Stimulated activated CD4-positive, alpha-beta T cell treated with anti-CD3 and anti-CD28 coated beads, TNF-alpha, amount 100 ng/mL, for 4 hours (primary cell): ENCODE measurements at regions not wholly inside any gene's neighbourhood (a gene's known extent, or its start where the extent isn't known, plus 50 kb on each side); places are given as distances from the start of the nearest gene placed in this dataset.
A peak's percentile ranks its signal among the peaks of the same experiment; 100 is the strongest.

Source experiments
- DNase-seq, 3 experiments: peaks; one replicate each; pipeline ENCODE4 v3.0.0-alpha.2; 2020; ENCODE audit warnings: low read depth in 3 of 3

GRCh38 chr1:101317590-101317989 lies 80.8 kb downstream of the S1PR1 start:
- no peak for DNase-seq

- no peak for DNase-seq
These were observed 86.7 kb downstream of the S1PR1 start for GRCh38 chr1:101323535-101323934.

DNA sequence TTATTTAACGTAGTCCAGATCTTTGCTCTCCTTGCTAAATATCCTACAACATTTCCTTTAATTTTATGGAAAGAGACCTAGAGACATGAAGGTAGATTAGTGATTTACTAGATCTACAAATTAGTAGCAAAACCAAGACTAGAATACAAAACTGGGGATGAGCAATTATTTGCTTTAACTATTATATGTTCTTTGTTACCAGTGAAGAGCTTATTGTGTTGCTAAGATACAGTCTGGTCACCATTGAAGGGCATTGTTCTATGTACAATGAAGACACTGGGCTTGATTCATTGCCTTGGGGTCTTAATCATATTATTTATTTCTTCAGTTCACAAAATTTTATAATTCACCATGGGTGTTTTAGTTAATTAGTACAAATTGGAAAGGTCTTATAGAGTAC lies 88.3 kb downstream of the S1PR1 start:
- DNase-seq: no peak

- no peak for DNase-seq
These were observed 93.8 kb downstream of the S1PR1 start for GRCh38 chr1:101330427-101331130.

GRCh38 chr1:101331794-101332193 lies 95.0 kb downstream of the S1PR1 start:
- no peak for DNase-seq

GRCh38 chr1:101332633-101333032 lies 95.8 kb downstream of the S1PR1 start:
- DNase-seq: no peak

- no peak for DNase-seq
These were observed 96.4 kb downstream of the S1PR1 start for GRCh38 chr1:101333186-101333585.

- DNase-seq: no peak
These were observed 101.1 kb downstream of the S1PR1 start for GRCh38 chr1:101337968-101338367.

DNA sequence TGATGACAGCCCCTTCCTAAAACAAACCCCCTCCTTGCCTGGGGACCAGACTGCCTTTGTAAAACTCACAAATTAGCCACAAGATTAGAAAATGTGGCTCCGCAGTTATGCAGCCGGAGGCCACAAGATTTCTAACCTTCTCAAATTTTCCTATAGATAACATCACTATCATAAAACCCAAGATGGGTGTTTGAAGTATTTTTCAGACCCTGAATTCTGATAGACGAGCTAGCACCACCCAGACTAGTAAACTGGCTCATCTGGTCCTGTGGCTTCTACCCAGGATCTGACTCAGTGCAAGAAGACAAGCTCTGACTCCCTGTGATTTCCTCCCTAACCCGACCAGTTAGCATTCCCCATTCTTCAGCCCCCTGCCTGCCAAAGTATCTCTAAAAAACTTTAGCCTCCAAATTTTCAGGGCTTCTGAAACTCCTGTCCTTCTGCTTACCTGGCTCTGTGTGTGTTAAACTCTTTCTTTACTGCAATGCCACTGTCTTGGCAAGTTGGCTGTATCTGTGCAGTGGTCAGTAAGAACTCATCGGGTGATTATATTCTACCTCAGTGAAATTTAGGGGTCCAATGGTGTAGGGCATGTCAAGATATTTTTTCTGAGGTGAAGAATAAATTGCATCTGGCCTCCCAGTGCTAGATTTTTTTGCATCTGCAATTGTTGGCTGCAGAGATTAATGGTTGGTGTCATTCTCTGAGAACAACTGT lies 102.1 kb downstream of the S1PR1 start:
- no peak for DNase-seq

GRCh38 chr1:101344745-101345144 lies 107.9 kb downstream of the S1PR1 start:
- DNase-seq: no peak

DNA sequence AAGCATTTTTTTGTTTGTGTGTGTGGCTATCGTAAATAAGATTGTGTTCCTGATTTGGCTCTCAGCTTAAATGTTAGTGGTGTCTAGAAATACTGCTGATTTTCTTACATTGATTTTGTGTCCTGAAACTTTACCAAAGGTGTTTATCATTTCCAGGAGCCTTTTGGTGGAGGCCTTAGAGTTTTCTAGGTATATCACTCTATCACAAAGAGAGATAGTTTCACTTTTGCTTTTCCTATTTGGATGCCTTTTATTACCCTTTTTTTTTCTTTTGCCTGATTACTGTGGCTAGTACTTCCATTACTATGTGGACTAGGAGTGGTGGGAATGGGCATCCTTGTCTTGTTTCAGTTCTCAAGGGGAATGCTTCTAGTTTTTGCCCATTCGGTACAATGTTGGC lies 109.6 kb downstream of the S1PR1 start:
- DNase-seq: no peak

- DNase-seq: no peak
These were observed 119.2 kb downstream of the S1PR1 start for GRCh38 chr1:101356013-101356412.

GRCh38 chr1:101356604-101357443 lies 120.0 kb downstream of the S1PR1 start:
- no peak for DNase-seq

GRCh38 chr1:101357444-101357986 lies 120.7 kb downstream of the S1PR1 start:
- peak; percentile 8 to 60 (median 27) for DNase-seq

- DNase-seq: no peak
These were observed 123.7 kb downstream of the S1PR1 start for GRCh38 chr1:101360506-101360905.

DNA sequence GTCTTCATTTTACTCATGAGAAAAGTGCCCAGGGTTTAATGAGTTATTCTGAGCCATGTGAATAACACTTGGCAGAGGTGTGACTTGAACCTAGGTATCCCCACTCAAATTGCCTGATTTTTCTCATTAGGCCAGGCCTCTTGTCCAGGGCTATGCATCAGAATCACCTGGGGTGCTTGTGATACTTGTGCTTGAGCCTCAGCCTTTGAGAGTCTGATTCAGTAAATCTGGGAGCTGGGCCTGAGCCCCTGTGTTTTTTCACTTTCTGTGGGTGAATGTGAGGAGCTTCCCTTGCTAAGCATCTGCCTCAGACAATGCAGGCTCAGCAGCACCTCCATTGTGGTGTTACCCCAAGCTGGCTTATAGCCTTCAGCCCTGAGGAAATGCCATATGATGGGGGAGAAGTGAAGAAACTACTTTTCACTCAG lies 127.1 kb downstream of the S1PR1 start:
- no peak for DNase-seq

DNA sequence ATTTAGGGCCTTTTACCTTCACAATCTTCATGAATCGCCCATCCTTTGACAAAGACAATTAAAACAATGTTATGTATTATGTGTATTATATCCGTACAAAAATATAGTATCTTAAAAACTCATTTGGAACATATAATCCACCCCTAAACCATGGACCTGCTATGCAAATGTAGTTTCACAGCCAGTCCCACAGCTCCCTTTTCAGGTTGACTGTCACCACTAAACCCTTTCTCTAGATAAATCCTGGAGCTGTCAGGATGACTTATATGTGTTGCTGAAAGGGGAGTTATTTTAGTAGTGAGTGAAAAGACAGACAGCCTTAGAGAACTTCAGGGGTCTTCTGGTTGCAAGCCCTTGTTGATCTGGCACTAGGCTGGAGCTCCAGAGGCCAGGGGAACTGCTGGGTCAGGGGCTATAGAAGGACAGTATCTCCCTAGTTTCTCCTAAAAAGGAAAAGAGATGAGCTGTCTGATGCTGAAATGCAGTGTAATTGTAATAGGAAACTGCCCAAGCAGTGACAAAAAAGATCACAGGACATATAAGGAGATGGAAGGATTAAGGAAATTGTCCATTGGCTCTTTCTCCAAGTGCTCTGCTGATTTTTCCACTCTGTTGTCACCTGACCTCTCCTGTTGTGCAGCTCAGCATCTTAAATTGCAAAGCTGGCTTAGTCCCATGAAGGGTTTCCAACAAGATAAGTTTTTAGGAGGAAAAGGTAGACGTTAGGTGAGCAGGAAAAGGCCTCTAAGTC lies 127.7 kb downstream of the S1PR1 start:
- no peak for DNase-seq

- DNase-seq: no peak
These were observed 128.4 kb downstream of the S1PR1 start for GRCh38 chr1:101365186-101365585.

DNA sequence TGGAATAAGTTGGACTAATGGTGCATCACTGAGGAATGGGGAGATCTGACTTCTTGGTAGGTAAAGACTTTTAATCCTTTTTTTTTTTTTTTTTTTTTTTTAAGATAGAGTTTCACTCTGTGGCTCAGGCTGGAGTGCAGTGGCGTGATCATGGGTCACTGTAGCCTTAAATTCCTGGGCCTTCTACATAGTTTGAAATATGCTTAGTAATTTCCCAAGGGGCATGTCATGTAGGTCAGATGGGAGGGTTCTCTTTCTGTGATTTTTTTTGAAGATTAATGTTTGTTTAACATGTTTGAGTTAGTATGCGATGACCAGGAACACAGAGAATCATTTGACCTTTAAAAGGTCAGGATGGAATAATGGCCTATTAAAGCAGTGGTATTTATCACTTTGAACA lies 129.1 kb downstream of the S1PR1 start:
- DNase-seq: no peak

DNA sequence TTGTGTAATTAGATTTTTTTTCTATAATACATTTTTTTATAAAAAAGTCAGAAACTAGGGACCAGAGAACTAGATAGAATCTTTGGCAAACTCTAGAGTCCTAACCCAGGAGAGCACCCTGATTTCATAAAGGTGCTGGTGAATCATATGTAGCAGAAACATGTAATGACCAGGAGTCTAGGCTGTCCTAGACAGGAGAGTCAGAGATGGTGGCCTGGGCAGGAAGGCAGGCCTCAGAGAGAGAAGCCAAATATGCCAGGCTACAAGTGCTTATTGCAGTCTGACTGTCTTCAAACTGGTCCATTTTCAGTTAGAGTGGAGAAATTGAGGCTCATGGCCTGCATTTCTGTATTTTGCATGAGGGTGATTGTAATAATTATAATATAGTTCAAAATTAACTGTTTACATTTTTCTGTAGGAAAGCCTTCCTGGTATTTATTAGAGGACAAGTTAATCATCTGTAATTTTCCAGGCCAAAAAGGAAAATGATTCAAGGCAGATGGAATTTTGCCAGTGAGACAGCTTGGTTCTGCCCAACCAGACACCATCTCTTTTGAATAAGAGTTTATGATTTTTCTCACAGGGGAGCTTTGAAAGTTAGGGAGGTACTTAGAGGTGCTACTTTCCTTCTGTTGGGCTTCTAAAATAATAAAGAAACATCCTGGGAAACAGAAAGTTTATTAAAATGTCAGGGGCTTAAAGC lies 129.8 kb downstream of the S1PR1 start:
- DNase-seq: no peak

- DNase-seq: no peak
These were observed 130.8 kb downstream of the S1PR1 start for GRCh38 chr1:101367630-101368029.
